ENCODE measurements at regions not wholly inside any gene's neighbourhood (a gene's known extent, or its start where the extent isn't known, plus 50 kb on each side); places are given as distances from the start of the nearest gene placed in this dataset.
A peak's percentile ranks its signal among the peaks of the same experiment; 100 is the strongest.

GRCh38 chr11:66784575-66784974, 55.6 kb upstream of the SPTBN2 start (continued):
- TF ChIP-seq ETV6 (conservative IDR thresholded peaks at IDR 0.05 in 1 of 2, IDR thresholded peaks at IDR 0.05 in 1 of 2; ENCODE audit: borderline replicate concordance in 1 of 2, low read depth in 1 of 2) (no peak), PBX3 (IDR thresholded peaks at IDR 0.05; ENCODE audit: insufficient replicate concordance, low read depth, low read length) (peak; percentile 26), JUNB (IDR thresholded peaks at IDR 0.05) (peak; percentile 43), KAT2A (conservative IDR thresholded peaks at IDR 0.05; ENCODE audit: control insufficient read depth, low read depth, low read length) (no peak), SMC3 (IDR thresholded peaks at IDR 0.05; ENCODE audit: borderline replicate concordance, low read length) (no peak), SMAD5 (IDR thresholded peaks at IDR 0.05; ENCODE audit: low read depth) (no peak), NFXL1 (IDR thresholded peaks at IDR 0.05; ENCODE audit: borderline replicate concordance) (no peak), DPF2 (IDR thresholded peaks at IDR 0.05) (no peak), TAF1 (IDR thresholded peaks at IDR 0.05; ENCODE audit: borderline replicate concordance, low read depth, low read length) (no peak), USF1 (IDR thresholded peaks at IDR 0.05; ENCODE audit: borderline replicate concordance, extremely low read length, insufficient read depth, low read depth, low read length) (no peak), RAD51 (IDR thresholded peaks at IDR 0.05) (no peak), PKNOX1 (IDR thresholded peaks at IDR 0.05) (peak; percentile 36; the same call in 1 of the 2 replicates), SMAD1 (IDR thresholded peaks at IDR 0.05; ENCODE audit: low read depth, partially characterized antibody) (no peak)
